ENCODE measurements at regions not wholly inside any gene's neighbourhood (a gene's known extent, or its start where the extent isn't known, plus 50 kb on each side); places are given as distances from the start of the nearest gene placed in this dataset.

- H2BK20ac ChIP-seq (ENCODE audit: low read depth, low read length, poor library complexity, severe bottlenecking) = no peak overlapping the region
- H2BK5ac ChIP-seq (ENCODE audit: insufficient read length, low read length) = no peak overlapping the region
- H3T11ph ChIP-seq (ENCODE audit: low read length) = no peak overlapping the region
- no peak overlapping the region for H3K23ac ChIP-seq (ENCODE audit: insufficient read length, low read depth, low read length)
- H2AFZ ChIP-seq (ENCODE audit: low read length) = no peak overlapping the region
- no peaks in the 10 kb centered on the region for H3K4me1 ChIP-seq (ENCODE audit: insufficient read depth, low read length)
- no peaks in the 10 kb centered on the region for H3K27me3 ChIP-seq (ENCODE audit: insufficient read depth, low read length)
- H3K56ac ChIP-seq (ENCODE audit: insufficient read length, low read depth, low read length) = no peak overlapping the region
- no peak overlapping the region for H3K9ac ChIP-seq (ENCODE audit: extremely low read depth, insufficient read length, low read length)
- H3K18ac ChIP-seq (ENCODE audit: insufficient read length, low read depth, low read length) = no peak overlapping the region
- Mint-ChIP-seq H3K27me3 (ENCODE audit: low read depth) (no peaks in the 10 kb centered on the region; the same call in none of the 2 replicates), H3K4me1 (peaks cover 0 to 3% of the 10 kb centered on the region in 2 experiments; a peak in 1 of 4 replicates), H3K9me3 (peaks cover 11 to 20% of the 10 kb centered on the region in 2 experiments), H3K4me3 (no peak overlapping the region), H3K27ac (no peak overlapping the region), H3K36me3 (ENCODE audit: insufficient read depth in 1 of 3, low read depth in 3 of 3) (peaks cover 0 to 18% (median 12%) of the 10 kb centered on the region in 3 experiments; a peak in 6 of 7 replicates)
- H4K91ac ChIP-seq (ENCODE audit: insufficient read length, low read depth, low read length) = no peak overlapping the region
- H4K20me1 ChIP-seq (ENCODE audit: control insufficient read depth, insufficient read depth, insufficient read length) = no peaks in the 10 kb centered on the region
- no peaks in the 10 kb centered on the region for H3K79me2 ChIP-seq (ENCODE audit: insufficient read depth, low read length)
- no peak overlapping the region for H2AK5ac ChIP-seq (ENCODE audit: insufficient read length, low read length)
- DNase-seq = no peak
- no peak overlapping the region for H3K14ac ChIP-seq (ENCODE audit: insufficient read depth, low read length)
- H3K9me3 ChIP-seq (ENCODE audit: control insufficient read depth, low read depth, low read length) = no peaks in the 10 kb centered on the region
- WGBS (ENCODE audit: extremely low coverage, insufficient read length, low lambda C conversion rate) = no CpG with 5 or more reads among the region's 16 CpGs
- H3K27ac ChIP-seq (ENCODE audit: insufficient read length, low read depth, low read length) = no peak overlapping the region
- no peak overlapping the region for H4K5ac ChIP-seq (ENCODE audit: insufficient read length, low read depth, low read length)
- H2BK120ac ChIP-seq (ENCODE audit: low read depth, low read length, poor library complexity, severe bottlenecking) = no peak overlapping the region
- H3K4ac ChIP-seq (ENCODE audit: low read depth, low read length) = no peak overlapping the region
- H3K23me2 ChIP-seq (ENCODE audit: insufficient read length, low read depth, low read length, poor library complexity, severe bottlenecking) = no peaks in the 10 kb centered on the region
- no peak overlapping the region for H3K4me2 ChIP-seq (ENCODE audit: insufficient read depth, insufficient read length, low read length)
- H2BK12ac ChIP-seq (ENCODE audit: insufficient read length, low read depth, low read length) = no peak overlapping the region
- TF ChIP-seq CTCF (conservative IDR thresholded peaks at IDR 0.05) = no peak
- H4K8ac ChIP-seq (replicated peaks; ENCODE audit: insufficient read length, low read depth, low read length) = no peak overlapping the region
- no peak overlapping the region for H2BK15ac ChIP-seq (ENCODE audit: low read depth, low read length)
- no peaks in the 10 kb centered on the region for H3K79me1 ChIP-seq (ENCODE audit: insufficient read depth, low read depth, low read length, poor library complexity, severe bottlenecking)
These were observed 326.3 kb downstream of the TCERG1L start for GRCh38 chr10:130985158-130985753.

Data from H9 (cell line).